Activated T-cell treated with anti-CD3 and anti-CD28 coated beads for 24 hours (primary cell): ENCODE measurements at regions not wholly inside any gene's neighbourhood (a gene's known extent, or its start where the extent isn't known, plus 50 kb on each side); places are given as distances from the start of the nearest gene placed in this dataset.
"Not testable (repeated sequence)": the region's sequence is repeated elsewhere in the genome, so short reads cannot be mapped to it uniquely, and the experiment has no call there.

Experiments
- DNase-seq: peaks from one replicate; pipeline ENCODE4 v3.0.0-alpha.2; 2020; ENCODE audit warnings: low read depth

GRCh38 chr10:42883993-42884983 is 101.7 kb downstream of the BMS1 start:
- no peak for DNase-seq

- no peak for DNase-seq
These were observed 103.1 kb downstream of the BMS1 start for GRCh38 chr10:42885491-42886270.

- DNase-seq = no peak
These were observed 105.3 kb downstream of the BMS1 start for GRCh38 chr10:42887734-42888503.

- no peak for DNase-seq
These were observed 106.0 kb downstream of the BMS1 start for GRCh38 chr10:42888504-42889095.

- DNase-seq = no peak
These were observed 114.1 kb downstream of the BMS1 start for GRCh38 chr10:42896735-42897134.

GRCh38 chr10:42898037-42898960 is 115.7 kb downstream of the BMS1 start:
- DNase-seq = no peak

- no peak for DNase-seq
These were observed 116.4 kb downstream of the BMS1 start for GRCh38 chr10:42899036-42899435.

- DNase-seq = not testable (repeated sequence)
These were observed 117.8 kb downstream of the BMS1 start for GRCh38 chr10:42900346-42900745.

- no peak for DNase-seq
These were observed 128.8 kb downstream of the BMS1 start for GRCh38 chr10:42911359-42911758.

- no peak for DNase-seq
These were observed 134.4 kb downstream of the BMS1 start for GRCh38 chr10:42916974-42917373.

GRCh38 chr10:42917821-42918220 is 135.2 kb downstream of the BMS1 start:
- no peak for DNase-seq

GRCh38 chr10:42921951-42922350 is 139.4 kb downstream of the BMS1 start:
- no peak for DNase-seq

GRCh38 chr10:42924484-42924883 is 141.9 kb downstream of the BMS1 start:
- no peak for DNase-seq

GRCh38 chr10:42926843-42927242 is 144.2 kb downstream of the BMS1 start:
- no peak for DNase-seq

GRCh38 chr10:42928064-42928463 is 145.5 kb downstream of the BMS1 start:
- DNase-seq = no peak

GRCh38 chr10:42929236-42929635 is 146.6 kb downstream of the BMS1 start:
- no peak for DNase-seq

GRCh38 chr10:42929993-42930392 is 146.9 kb upstream of the RET start:
- no peak for DNase-seq

- no peak for DNase-seq
These were observed 146.2 kb upstream of the RET start for GRCh38 chr10:42930516-42931192.

GRCh38 chr10:42932116-42932515 is 144.8 kb upstream of the RET start:
- DNase-seq = no peak
